Ishikawa (cell line): ENCODE measurements at regions not wholly inside any gene's neighbourhood (a gene's known extent, or its start where the extent isn't known, plus 50 kb on each side); places are given as distances from the start of the nearest gene placed in this dataset.

Experiments used
- CEBPB ChIP-seq: IDR thresholded peaks from 2 replicates; pipeline ENCODE4 v1.6.1; 2012
- CREB1 ChIP-seq: IDR thresholded peaks from 2 replicates; pipeline ENCODE4 v1.6.1; 2012; ENCODE audit warnings: low read depth
- EGR1 ChIP-seq: IDR thresholded peaks from 2 replicates; pipeline ENCODE4 v1.6.1; 2012
- EP300 ChIP-seq: IDR thresholded peaks from 2 replicates; pipeline ENCODE4 v1.6.1; 2012; ENCODE audit warnings: borderline replicate concordance
- FOXM1 ChIP-seq: IDR thresholded peaks from 2 replicates; pipeline ENCODE4 v1.6.1; 2012; ENCODE audit warnings: low read depth, borderline replicate concordance
- MAX ChIP-seq: IDR thresholded peaks from 2 replicates; pipeline ENCODE4 v1.6.1; 2012
- NFIC ChIP-seq: IDR thresholded peaks from 2 replicates; pipeline ENCODE4 v1.6.1; 2012
- RAD21 ChIP-seq: IDR thresholded peaks from 2 replicates; pipeline ENCODE4 v1.6.1; 2012; ENCODE audit warnings: low read depth
- REST ChIP-seq: IDR thresholded peaks from 2 replicates; pipeline ENCODE4 v1.6.1; 2012; ENCODE audit warnings: low read depth, mild to moderate bottlenecking
- TAF1 ChIP-seq: IDR thresholded peaks from 2 replicates; pipeline ENCODE4 v1.6.1; 2012; ENCODE audit warnings: low read depth, mild to moderate bottlenecking
- TCF12 ChIP-seq: IDR thresholded peaks from 2 replicates; pipeline ENCODE4 v1.6.1; 2012; ENCODE audit warnings: low read depth
- TEAD4 ChIP-seq: IDR thresholded peaks from 2 replicates; pipeline ENCODE4 v1.6.1; 2012
- USF1 ChIP-seq: IDR thresholded peaks from 2 replicates; pipeline ENCODE4 v1.6.1; 2012
- YY1 ChIP-seq: IDR thresholded peaks from 2 replicates; pipeline ENCODE4 v1.6.1; 2012; ENCODE audit warnings: low read depth
- ZBTB7A ChIP-seq: IDR thresholded peaks from 2 replicates; pipeline ENCODE4 v1.6.1; 2012; ENCODE audit warnings: low read depth

GRCh38 chr4:181939199-181939945 is 303.8 kb upstream of the TENM3 start:
- TF ChIP-seq FOXM1 (no peak), NFIC (no peak), TCF12 (no peak), EP300 (no peak), RAD21 (0 out of 2 replicates have a peak, but pooled peaks have one; percentile 5), EGR1 (no peak), TEAD4 (no peak), YY1 (no peak)

- TF ChIP-seq ZBTB7A = no peak
- TF ChIP-seq CEBPB = no peak
- no peak for TF ChIP-seq EGR1
- no peak for TF ChIP-seq EP300
- TF ChIP-seq TEAD4 = no peak
- TF ChIP-seq TCF12 = no peak
- no peak for TF ChIP-seq CREB1
- no peak for TF ChIP-seq RAD21
- TF ChIP-seq NFIC = no peak
- TF ChIP-seq REST = no peak
- no peak for TF ChIP-seq USF1
- TF ChIP-seq MAX = no peak
- no peak for TF ChIP-seq FOXM1
- TF ChIP-seq YY1 = no peak
- TF ChIP-seq TAF1 = no peak
These were observed 298.7 kb upstream of the TENM3 start for GRCh38 chr4:181944527-181944926.

GRCh38 chr4:181946902-181947301 is 296.3 kb upstream of the TENM3 start:
- TF ChIP-seq EGR1 = no peak
- TF ChIP-seq NFIC = no peak

GRCh38 chr4:181948839-181949382 is 294.3 kb upstream of the TENM3 start:
- TF ChIP-seq REST (no peak), TEAD4 (no peak), NFIC (no peak), CREB1 (no peak), RAD21 (no peak), EGR1 (no peak), TCF12 (no peak)

GRCh38 chr4:181949704-181950312 is 293.4 kb upstream of the TENM3 start:
- no peak for TF ChIP-seq MAX
- TF ChIP-seq ZBTB7A = no peak
- no peak for TF ChIP-seq YY1
- TF ChIP-seq CEBPB = no peak
- TF ChIP-seq EGR1 = no peak
- TF ChIP-seq TCF12 = no peak
- no peak for TF ChIP-seq CREB1
- no peak for TF ChIP-seq RAD21

- TF ChIP-seq MAX (no peak), REST (peak; percentile 85)
These were observed 292.7 kb upstream of the TENM3 start for GRCh38 chr4:181950372-181951127.
